ENCODE measurements at regions not wholly inside any gene's neighbourhood (a gene's known extent, or its start where the extent isn't known, plus 50 kb on each side); places are given as distances from the start of the nearest gene placed in this dataset. TPM values are rescaled to one million over a fixed set of nuclear protein-coding genes. Genes with fewer than 3 reads are reported as not detected.

DNA sequence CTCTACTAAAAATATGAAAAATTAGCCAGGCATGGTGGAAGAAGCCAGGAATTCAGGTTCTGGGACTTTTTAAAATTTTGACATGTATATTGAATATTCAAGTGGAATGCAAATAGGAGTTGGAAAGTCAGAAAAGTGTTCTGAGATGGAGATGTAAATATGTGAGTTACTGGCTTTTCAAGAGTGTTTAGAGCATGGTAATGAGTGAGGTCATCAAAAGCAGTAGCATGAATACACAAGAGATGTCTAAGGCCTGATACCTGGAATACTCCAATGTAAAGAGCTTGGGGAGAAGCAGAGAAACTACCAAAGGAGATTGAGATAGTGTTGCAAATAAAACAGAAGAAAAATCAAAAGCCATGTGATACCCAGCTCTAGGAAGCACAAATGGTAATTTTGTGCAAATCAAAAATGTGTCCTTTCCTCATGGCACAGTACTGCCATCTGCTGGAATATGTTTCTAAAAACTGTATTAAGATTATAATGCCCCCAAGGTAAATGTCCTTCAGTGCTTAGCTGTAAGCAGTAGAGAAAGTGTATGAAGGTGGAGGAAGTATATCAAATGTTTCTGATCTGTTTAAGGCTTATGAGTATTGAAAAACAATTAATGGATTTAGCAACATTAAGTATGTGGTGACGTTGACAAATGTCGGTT is 908.4 kb downstream of the KCNJ18 start:
- H3K4me1 Mint-ChIP-seq: no peaks in the 10 kb centered on the region

More for the DNA sequence above, 908.4 kb downstream of the KCNJ18 start:
- no peak overlapping the region for H3K27ac ChIP-seq (ENCODE audit: low read depth)
- no peaks in the 10 kb centered on the region for H3K79me2 ChIP-seq (replicated peaks; ENCODE audit: insufficient read depth)
- no peaks in the 10 kb centered on the region for H3K27me3 ChIP-seq (ENCODE audit: insufficient read depth)
- ATAC-seq: no peak
- no peak overlapping the region for H3K4me3 ChIP-seq
- peaks cover 11% of the 10 kb centered on the region; the same call in 1 of the 2 replicates for H3K36me3 ChIP-seq (ENCODE audit: insufficient read depth)
- H3K9me3 Mint-ChIP-seq: peaks cover 91% of the 10 kb centered on the region
- no peak overlapping the region for H3K27ac Mint-ChIP-seq
- no peak overlapping the region for H2AFZ ChIP-seq
- H3K36me3 Mint-ChIP-seq (ENCODE audit: low read depth): peaks cover 18% of the 10 kb centered on the region; the same call in 1 of the 3 replicates
- no peak overlapping the region for H3K4me2 ChIP-seq
- H3K4me3 Mint-ChIP-seq: no peak overlapping the region
- H3K4me1 ChIP-seq (ENCODE audit: insufficient read depth): no peaks in the 10 kb centered on the region
- H3F3A ChIP-seq (replicated peaks; ENCODE audit: low read depth): no peaks in the 10 kb centered on the region
- no peaks in the 10 kb centered on the region for H3K27me3 Mint-ChIP-seq (ENCODE audit: insufficient read depth, low read depth, poor library complexity)
- no peak for TF ChIP-seq CREB1 (CRISPR knock-in tag; IDR thresholded peaks at IDR 0.05; ENCODE audit: low read depth)
- TF ChIP-seq, protein P1, sequence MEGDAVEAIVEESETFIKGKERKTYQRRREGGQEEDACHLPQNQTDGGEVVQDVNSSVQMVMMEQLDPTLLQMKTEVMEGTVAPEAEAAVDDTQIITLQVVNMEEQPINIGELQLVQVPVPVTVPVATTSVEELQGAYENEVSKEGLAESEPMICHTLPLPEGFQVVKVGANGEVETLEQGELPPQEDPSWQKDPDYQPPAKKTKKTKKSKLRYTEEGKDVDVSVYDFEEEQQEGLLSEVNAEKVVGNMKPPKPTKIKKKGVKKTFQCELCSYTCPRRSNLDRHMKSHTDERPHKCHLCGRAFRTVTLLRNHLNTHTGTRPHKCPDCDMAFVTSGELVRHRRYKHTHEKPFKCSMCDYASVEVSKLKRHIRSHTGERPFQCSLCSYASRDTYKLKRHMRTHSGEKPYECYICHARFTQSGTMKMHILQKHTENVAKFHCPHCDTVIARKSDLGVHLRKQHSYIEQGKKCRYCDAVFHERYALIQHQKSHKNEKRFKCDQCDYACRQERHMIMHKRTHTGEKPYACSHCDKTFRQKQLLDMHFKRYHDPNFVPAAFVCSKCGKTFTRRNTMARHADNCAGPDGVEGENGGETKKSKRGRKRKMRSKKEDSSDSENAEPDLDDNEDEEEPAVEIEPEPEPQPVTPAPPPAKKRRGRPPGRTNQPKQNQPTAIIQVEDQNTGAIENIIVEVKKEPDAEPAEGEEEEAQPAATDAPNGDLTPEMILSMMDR (conservative IDR thresholded peaks at IDR 0.05; ENCODE audit: low read depth in 2 of 2): peak; percentile 8 to 21; a peak in 2 of 4 replicates
- H4K20me1 ChIP-seq (replicated peaks; ENCODE audit: insufficient read depth): no peaks in the 10 kb centered on the region
- no peaks in the 10 kb centered on the region for H3K9me2 ChIP-seq (ENCODE audit: insufficient read depth)
- peak; percentile 45 for DNase-seq (ENCODE audit: low spot score)

Small RNAs in the stretch of these regions (small RNA-seq; reads per million reads assigned to genes)
- gene ABBA01006766.1 (ENCODE audit: low replicate concordance) (not detected), gene NMTRS-TGA3-1 (ENCODE audit: low replicate concordance) (not detected)
